ENCODE measurements at regions not wholly inside any gene's neighbourhood (a gene's known extent, or its start where the extent isn't known, plus 50 kb on each side); places are given as distances from the start of the nearest gene placed in this dataset.

- TF ChIP-seq GATA3 (IDR thresholded peaks at IDR 0.05; ENCODE audit: low read depth, low read length) (no peak), GATA2 (IDR thresholded peaks at IDR 0.05; ENCODE audit: low read depth, low read length) (no peak)
Measured at GRCh38 chr16:59859676-59860402, 1125.7 kb upstream of the GOT2 start.

Measured in SH-SY5Y (cell line).